TTC549 (cell line): ENCODE measurements at regions not wholly inside any gene's neighbourhood (a gene's known extent, or its start where the extent isn't known, plus 50 kb on each side); places are given as distances from the start of the nearest gene placed in this dataset.
"Not testable (repeated sequence)": the region's sequence is repeated elsewhere in the genome, so short reads cannot be mapped to it uniquely, and the experiment has no call there.

ENCODE experiments used
- FAIRE-seq: peaks from 2 replicates; lab custom pipeline; 2012; peaks lifted over from hg19 to GRCh38; lab: Jason Lieb, UNC

DNA sequence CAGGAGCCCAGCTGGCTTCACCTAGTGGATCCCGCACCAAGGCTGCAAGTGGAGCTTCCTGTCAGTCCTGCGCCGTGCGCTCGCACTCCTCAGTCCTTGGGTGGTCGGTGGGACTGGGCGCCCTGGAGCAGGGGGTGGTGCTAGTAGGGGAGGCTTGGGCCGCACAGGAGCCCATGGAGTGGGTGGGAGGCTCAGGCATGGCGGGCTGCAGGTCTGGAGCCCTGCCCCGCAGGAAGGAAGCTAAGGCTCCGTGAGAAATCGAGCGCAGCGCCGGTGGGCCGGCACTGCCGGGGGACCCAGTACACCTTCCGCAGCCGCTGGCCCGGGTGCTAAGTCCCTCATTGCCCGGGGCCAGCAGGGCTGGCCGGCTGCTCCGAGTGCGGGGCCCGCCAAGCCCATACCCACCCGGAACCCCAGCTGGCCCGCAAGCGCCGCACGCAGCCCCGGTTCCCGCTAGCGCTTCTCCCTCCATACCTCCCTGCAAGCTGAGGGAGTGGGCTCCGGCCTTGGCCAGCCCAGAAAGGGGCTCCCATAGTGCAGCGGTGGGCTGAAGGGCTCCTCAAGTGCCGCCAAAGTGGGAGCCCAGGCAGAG is 1425.2 kb upstream of the PRMT6 start:
- FAIRE-seq: not testable (repeated sequence)

DNA sequence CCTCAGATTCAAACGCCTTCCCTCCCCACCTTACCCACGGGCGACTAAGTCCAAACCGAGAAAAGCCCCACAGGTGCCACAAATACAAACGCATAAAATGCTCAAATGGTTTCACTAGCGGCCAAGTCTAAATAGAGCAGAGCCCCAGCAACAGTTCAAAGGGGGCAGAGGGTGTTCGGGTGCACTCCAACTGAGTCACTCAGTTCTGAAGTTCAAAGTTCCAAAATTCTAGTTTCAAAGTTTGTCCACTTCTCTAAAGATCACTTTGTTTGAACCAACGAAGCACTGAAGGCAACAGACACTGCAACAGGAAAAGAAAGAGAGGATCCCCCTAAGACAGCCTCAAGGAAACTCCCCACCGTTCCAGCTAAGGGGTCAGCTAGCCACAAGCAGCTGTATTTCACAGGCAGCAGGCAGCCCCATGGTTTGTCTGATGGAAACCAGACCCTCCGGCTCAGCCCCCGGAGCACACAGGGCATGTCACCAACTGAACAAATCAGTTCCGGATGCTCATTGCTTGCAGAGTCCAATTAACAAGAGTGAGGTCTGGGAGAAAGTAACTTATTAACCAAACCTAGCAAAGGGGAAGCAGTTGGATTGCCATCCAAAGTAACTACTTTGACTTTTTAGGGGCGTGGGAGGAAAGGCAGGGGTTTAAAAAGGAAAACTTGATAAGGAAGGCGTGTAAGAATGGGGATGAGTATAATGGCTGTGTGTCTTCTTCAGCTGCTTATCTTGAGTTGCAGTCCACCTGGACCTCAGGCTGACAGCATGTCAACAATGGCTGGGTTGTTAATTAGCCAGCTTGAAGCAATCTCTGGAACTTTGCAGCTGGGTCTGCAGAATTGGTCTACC is 1423.9 kb upstream of the PRMT6 start:
- no peak for FAIRE-seq

DNA sequence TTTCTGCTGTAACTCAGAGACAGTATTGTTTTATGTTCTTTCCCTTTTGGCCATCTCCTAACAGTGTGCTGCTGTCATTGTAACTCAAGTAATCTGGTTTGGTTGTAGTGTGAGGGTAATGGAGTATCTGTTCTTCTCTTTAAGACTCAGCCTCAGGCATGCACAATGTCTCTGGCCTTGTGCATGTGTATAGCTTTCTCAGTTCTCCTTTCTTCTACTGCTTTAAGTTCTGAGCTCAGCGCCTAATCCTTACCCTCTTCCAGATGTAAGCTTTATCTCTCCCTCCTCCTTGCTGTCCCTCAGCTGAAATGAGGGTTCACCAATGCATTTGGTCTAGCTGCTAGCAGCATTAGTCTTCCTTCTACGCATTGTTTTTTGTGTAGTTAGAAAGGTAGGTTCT is 1420.4 kb upstream of the PRMT6 start:
- FAIRE-seq: no peak

DNA sequence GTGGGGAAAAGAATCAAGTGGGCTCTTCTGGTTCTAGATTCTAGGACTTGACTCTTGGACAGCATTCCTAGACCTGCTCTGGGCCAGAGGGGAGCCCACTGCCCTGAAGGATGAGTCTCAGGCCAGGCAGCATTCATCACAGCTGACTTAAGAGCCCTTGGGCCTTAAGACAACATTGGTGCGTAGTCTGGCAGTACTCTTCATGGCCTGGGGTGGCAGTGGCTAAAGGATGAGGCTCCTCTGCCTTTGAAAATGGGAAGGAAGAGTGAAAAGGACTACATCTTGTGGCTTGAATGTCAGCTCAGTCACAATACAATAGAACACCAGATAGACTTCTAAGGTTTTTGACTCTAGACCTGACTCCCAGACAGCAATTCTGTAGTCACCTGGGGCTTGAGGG is 1415.1 kb upstream of the PRMT6 start:
- FAIRE-seq: no peak

DNA sequence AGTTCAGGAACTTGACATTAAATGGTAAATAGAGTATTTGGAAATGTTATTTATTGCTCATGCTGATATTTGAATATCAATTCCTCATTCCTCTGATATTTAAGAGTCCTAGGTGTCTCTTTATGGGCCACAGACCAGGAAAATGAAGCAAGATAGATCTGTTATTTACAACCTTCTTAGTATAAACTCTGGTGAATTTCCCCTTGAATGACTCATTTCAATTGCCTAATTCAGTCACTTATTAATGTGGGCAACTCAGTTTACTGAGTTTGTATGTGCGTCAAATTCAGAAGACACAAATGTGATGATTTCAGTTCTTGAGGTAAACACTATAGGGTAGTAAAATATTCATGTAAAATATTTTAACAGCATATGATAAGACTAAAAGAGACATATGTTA is 1404.4 kb upstream of the PRMT6 start:
- no peak for FAIRE-seq

DNA sequence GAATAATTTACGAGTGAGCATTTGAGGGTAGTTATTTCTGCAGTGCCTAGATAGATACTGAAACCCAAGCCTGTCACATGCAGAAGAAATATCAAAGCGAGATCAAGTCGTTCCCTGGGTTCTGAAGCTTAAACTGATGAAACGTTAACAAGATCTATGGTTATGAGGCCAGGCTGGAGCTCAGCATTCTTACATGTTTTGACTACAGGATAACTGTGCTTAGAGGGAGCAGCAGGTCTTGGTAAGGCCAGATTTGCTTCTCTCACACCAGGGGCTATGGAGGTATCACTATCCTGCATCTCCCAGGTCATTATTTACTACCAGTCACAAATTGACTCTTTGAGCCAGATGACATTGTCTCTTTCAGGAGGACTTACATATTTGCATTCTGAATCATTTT is 1401.4 kb upstream of the PRMT6 start:
- no peak for FAIRE-seq

DNA sequence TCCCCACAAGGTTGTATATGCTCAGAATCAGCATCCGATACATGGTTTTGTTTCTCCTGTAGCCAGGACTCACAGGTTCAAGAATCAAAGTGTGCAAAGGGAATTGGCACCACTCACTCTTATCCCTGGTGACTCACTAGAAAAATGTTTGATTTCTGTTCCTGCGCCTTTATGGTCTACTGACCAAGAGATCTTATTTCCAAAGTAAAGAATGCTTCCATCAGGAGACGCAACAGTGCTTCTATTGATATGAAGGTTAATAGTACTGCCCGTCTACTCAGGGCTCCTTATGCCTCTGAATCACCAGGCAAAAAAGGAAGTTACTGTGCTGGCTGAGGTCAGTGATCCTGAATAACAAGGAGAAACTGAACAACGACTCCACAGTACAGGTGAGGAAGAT is 1392.0 kb upstream of the PRMT6 start:
- FAIRE-seq: no peak

DNA sequence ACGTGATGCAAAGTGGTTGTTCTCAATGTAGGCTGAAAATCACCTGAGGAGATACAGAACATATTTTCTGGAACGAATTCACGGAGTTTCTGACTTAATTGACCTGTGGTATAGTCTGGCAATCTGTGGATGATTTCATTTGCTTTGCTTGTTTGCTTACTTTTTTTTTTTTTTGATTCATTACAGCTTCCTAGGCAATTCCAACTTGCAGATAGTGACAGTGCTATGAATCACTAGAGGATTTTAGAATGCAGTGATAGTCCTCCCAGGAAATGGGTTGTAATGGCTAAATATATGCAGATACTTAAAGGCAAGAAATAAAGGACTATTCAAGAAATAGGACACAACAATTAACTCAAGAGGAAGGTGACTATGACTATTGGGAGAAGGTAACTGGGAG is 1378.1 kb upstream of the PRMT6 start:
- FAIRE-seq: no peak

DNA sequence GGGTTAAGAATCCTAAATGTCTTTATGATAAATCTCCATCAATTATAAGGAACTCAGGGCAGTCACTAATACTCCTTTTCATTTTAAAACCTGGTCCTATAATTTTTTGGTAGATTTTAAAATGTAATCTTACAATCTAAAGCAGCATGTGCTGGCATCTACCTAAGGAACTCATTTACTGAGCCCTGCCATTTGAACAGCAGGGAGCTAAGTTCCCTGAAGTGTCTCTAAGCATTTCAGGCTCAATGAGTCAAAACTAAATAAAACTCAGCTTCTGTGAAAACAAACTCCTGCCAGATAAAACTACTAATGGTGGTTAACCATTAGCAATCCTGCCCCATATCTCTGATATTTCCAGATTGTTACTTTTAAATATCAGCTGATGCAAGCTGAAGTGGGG is 1371.8 kb upstream of the PRMT6 start:
- no peak for FAIRE-seq

DNA sequence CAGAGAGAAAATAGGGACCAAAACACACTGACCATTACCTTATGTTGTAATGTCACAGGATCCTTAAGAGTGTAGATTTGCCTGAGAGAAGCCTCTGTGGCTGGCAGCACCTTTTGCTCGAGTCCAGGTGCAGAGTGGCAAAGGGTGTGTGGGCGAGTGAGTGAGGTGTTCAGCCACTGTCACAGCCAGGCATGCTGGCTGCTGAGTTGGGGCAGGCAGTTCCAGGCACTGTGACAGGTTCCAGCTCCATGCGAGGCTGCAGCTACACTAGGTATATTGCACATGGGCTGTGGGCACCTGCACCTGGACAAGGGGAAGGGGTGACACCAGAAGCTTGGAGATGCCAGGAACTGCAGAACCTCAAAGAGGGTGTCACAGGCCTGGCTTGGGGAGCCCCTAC is 1370.4 kb upstream of the PRMT6 start:
- no peak for FAIRE-seq

DNA sequence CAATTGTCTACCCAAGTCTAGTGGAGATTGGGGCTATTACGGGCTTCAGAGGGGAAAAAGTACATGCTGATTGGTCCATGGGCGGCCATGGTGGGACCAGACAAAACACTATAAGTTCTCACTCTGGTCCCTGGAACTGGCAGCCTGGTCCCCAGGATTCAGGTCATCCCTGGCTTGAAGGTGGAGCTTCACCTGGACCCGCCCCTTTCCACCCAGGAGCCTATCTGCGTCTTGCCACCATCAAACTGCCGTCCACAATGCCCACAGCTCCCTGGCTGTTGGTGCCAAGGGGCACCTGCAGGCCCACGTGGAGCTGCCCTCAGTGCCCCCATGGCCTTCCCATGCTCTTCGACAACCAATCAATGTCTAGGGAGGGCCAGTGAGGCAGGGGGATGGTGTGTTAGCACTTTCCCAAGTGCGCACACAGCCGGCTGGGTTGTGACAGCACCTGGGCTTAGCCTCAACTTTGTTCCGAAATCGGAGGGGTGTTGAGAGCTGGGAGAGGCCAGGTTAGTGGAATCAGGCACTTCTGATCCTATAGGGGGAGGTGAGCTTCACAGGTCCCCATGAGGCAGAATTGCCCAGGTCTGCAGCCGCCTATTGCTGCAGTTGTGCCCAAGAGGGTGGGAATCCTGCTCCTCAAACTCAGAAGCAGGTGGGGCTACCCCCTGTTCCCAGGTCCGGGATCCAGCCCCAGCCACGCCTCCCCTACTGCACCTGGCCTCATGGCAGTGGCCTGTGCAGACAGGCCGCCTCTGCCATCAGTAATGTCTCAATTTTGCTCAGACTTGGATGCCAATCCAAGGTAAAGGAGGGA is 1369.4 kb upstream of the PRMT6 start:
- FAIRE-seq: no peak

DNA sequence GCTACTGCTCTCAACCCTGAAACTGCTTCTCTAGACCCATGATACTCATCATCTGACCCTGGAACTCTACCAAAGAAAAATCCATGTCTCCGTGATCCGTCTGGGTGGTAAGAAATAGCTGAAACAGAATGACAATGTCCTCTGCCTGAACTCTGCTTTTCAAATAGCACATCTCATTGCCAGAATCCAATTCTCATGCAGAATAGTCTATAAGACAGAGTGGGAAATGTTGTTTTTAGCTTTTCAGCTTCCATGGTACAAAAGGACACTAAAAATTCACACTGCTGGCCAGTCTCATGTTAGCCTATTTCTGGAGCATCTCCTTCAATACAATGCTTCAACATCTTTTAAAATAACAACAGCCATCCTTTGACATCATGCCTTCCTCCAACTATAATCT is 1355.8 kb upstream of the PRMT6 start:
- no peak for FAIRE-seq

DNA sequence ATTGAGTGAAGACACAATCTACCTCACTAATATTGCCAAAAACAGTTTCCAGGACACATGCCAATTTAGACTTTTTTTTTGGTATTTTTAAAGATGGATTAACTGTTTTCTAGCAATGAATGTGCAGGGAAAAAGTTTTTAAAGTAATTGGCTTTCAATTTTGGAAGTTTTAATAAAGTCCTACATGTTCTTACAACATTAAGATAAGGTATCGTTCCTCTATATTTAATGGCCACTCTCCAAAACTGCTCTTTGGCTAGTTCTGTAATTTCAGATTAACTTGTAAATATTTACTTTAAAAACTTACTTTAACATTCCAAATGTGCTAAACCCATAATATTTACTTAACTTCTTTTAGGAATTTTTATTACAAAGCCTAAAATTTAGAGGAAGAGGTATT is 1332.2 kb upstream of the PRMT6 start:
- FAIRE-seq: no peak

DNA sequence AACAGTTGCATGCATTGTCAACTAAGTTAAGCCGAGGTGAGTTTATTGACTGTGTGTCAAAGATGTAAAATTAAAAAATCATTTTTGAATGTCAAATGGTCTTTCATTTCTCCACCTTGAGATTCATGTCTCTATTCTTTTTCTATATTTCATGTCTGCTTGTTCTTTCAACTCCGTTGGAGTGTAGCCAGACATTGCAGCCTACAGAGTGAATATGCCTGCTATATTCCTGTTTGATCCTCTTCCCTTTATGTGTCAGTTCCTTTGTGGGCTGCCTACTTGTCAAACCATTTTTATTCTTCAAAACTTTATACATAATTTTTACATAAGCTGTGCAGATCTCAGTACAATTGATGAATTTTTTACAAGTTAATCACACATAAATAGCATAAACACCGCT is 1325.8 kb upstream of the PRMT6 start:
- FAIRE-seq: no peak

DNA sequence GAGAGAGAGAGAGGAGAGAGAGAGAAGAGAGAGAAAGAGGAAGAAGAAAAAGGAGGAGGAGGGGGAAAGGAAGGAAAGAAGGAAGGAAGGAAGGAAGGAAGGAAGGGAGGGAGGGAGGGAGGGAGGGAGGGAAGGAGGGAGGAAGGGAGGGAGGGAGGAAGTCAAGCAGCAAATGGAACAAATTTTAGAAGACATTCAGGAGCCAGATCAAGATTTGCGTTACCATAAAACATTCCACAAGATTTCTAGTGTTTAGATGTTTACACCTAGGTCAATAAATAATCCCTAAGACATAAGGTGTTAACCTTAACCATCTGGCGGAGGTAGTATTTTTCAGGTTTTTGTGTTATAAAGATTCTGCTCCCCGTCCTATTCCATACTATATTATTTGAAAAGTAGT is 1320.1 kb upstream of the PRMT6 start:
- FAIRE-seq: no peak

DNA sequence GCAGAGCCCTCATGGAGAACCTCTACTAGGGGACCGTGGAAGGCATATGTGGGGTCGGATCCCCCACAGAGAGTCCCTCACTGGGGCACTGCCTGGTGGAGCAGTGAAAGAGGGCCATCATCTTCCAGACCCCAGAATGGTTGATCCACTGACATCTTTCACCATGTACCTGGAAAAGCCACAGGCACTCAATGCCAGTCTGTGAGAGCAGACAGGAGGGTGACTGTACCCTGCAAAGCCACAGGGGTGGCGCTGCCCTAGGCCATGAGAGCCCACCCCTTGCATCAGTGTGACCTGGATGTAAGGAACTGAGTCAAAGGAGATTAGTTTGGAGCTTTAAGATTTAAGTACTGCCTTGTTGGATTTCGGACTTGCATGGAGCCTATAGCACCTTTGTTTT is 1276.7 kb upstream of the PRMT6 start:
- no peak for FAIRE-seq

DNA sequence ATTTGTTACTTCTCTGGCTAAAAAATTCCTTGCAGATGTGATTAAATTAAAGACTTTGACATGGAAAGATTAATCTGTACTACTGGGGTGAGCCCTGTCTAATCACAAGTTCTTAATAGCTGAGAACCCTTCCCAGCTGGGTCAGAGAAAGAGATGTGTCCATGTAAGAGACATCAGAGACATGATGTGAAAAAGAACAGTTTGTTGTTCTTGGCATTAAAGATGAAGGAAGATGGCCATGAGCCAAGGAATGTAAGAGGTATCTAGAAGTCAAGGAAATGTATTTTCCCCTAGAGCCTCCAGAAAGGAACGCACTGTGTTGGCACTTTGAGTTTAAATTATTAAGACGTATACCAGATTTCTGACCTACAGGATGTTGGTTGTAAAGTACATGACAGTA is 1271.5 kb upstream of the PRMT6 start:
- FAIRE-seq: no peak

DNA sequence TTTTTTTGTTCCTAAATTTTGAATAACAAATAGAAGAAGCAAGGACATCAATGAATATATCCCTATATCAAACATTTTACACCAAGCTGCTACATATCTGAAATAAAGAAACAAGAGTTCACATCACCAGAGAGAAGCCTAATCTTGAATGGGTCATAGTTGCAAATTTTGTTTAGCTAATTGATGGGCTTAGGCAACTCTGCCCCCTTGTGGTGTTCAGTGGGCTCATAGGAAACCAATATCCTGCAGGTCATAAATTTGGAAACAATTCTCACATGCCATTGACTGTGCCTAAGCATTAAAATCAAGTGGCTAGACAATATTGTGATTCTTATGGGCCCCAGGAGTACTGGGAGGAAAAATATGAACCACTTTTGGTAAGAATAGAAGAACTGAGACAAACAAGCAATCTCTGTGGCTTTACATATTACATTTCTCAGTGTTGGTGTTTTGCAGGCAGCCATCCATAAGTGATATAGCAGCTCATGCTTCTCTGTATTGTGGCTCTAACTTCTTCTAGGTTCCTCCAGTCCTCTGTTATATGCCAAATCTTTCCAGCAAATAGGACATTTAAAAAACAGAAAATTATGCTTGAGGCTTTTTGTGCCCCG is 1262.8 kb upstream of the PRMT6 start:
- no peak for FAIRE-seq

DNA sequence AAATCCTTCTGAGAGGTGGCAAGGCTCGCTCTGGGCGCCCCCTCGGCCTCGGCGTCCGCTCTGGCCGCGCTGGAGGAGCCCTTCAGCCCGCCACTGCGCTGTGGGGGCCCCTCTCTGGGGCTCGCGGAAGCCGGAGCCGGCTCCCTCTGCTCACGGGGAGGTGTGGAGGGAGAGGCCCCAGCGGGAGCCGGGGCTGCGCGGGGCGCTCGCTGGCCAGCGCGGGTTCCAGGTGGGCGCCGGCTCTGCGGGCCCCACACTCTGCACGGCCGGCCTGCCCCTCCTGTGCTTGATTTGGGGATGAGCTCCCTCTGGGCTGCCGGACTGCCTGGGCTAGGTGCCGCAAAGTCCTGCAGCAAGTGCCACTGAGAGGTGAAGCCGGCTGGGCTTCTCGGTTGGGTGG is 1260.7 kb upstream of the PRMT6 start:
- FAIRE-seq: no peak

DNA sequence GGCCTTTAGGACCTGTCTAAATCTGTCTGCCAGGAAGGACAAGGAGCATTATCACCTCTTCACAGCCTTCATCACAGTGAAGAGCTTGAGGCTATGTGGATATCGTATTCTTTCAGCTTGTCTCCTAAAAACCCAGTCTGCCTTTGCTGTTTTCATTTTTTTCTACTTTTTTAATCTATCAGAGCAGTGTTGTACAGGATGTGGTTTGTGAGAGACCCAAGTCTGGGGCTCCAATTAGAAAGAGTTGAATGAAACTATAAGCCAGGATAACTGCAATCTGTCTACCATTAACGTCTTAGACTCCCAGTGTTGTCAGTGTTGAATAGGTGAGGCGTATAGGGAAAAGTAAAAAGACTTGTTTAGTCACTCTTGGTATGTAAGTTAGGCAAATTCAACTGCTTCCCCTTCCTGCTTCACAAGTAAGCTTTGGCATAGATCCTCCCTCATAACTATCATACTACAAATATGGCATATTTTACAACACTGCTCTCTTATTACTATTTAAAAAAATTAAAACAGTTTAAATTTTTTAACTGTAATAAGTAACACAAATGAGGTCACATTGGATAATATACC is 1225.8 kb upstream of the PRMT6 start:
- no peak for FAIRE-seq

DNA sequence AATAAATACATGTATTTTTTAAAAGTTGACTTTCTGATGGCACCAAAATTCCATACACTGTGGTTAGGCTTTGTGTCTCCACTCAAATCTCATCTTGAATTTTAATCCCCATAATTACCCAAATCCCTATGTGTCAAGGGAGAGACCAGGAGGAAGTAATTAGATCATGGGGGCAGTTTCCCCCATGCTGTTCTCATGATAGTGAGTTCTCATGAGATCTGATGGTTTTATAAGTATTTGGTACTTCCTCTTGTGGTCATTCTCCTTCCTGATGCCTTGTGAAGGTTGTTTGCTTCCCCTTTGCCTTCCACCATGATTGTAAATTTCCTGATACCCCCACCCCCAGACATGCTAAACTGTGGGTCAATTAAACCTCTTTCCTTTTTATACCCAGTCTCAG is 1218.4 kb upstream of the PRMT6 start:
- FAIRE-seq: no peak

DNA sequence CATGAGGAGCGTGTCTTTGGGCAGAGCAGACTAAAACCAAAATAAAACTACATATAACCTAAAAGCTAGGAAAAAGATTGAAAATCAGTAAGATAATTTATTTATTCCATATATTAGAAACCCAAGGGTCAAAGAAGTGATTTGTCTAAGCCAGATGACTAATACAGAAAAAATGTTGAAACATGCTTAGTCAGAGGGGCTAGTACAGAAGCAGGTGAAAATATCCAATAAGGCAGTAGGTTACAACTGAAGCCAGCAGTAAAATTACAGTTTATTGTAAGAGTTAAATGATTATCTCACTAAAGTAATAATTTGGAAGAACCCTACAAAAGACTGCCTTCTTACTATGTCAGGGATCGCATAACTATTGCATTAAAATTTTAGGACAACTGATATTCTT is 1190.9 kb upstream of the PRMT6 start:
- no peak for FAIRE-seq

DNA sequence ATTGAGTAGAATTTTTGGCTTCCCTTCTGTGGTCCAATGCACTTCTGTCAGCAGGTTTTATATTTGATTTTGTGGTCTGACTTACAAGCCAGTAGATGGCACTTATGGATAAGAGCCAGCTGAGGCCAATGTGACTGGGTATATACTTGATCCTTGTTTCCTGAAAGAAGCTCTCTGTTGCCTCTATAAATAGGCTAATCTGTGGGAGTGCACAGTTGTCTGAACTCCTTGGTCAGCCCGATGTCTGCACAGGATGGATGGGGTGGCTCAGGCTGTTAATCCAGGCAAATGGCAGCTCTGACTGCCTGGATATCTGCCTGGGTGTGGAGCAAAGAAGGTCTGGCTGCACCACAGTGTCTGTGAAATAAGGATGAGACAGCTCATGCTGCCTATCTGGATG is 1183.7 kb upstream of the PRMT6 start:
- no peak for FAIRE-seq
